HL-60 (cell line): ENCODE measurements at regions not wholly inside any gene's neighbourhood (a gene's known extent, or its start where the extent isn't known, plus 50 kb on each side); places are given as distances from the start of the nearest gene placed in this dataset.

Source experiments
- GABPA ChIP-seq: IDR thresholded peaks from 2 replicates; pipeline ENCODE4 v1.6.1; 2012; ENCODE audit warnings: low read depth
- POLR2AphosphoS5 ChIP-seq: IDR thresholded peaks from 2 replicates; pipeline ENCODE4 v1.6.1; 2012; ENCODE audit warnings: low read depth
- TF ChIP-seq, protein P1 (sequence below): IDR thresholded peaks from one replicate; pipeline ENCODE4 v1.5.1; 2011; ENCODE audit warnings: low read length, control low read depth, inconsistent platforms; ENCODE audit not compliant: insufficient read depth
- TF ChIP-seq, protein P2 (sequence below): IDR thresholded peaks from 2 replicates; pipeline ENCODE4 v1.6.1; 2012; ENCODE audit warnings: low read depth; ENCODE audit not compliant: insufficient replicate concordance

DNA sequence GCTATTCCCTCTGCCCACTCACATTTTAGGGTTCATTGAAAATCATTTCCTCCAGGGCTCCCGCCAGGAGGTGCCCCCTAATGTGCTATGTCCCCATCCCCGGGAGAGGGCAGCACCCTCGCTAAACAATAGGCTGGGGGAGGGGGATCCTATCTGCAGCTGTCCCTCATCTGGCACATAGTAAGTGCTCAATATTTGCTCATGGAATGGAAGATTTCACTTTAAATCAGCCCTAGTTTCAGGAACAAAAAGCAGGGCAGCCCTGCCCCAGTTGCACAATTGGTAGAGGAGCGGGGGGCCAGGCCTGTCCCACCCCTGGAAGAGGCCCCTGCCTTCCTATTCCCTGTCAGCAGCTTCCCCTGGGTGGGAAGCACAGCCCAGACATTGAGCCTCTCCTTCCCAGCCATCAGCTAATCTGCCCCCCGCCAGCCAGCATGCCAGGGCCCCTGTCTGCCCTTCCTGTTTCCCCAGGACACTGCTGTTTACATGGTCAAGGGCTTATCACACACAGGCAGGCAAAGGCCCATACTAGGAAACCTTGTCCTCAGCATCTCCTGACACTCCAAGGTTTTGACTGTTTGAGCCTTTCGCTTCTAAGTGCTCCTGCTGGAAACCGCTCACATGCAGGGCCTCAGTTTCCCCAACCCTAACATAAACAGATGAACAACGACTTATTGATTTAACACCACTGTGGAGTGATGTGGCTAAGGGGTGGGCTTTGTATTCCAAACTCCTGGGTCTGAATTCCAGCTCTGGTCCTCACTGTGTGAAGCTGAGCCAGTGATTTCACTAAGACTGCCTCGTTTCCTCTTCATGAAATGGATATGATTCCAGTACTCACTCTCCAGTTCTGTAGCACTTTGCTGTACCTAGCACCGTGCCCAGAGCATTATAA, 130.7 kb upstream of the ZMIZ1 start:
- no peak for TF ChIP-seq POLR2AphosphoS5
- TF ChIP-seq, protein P1, sequence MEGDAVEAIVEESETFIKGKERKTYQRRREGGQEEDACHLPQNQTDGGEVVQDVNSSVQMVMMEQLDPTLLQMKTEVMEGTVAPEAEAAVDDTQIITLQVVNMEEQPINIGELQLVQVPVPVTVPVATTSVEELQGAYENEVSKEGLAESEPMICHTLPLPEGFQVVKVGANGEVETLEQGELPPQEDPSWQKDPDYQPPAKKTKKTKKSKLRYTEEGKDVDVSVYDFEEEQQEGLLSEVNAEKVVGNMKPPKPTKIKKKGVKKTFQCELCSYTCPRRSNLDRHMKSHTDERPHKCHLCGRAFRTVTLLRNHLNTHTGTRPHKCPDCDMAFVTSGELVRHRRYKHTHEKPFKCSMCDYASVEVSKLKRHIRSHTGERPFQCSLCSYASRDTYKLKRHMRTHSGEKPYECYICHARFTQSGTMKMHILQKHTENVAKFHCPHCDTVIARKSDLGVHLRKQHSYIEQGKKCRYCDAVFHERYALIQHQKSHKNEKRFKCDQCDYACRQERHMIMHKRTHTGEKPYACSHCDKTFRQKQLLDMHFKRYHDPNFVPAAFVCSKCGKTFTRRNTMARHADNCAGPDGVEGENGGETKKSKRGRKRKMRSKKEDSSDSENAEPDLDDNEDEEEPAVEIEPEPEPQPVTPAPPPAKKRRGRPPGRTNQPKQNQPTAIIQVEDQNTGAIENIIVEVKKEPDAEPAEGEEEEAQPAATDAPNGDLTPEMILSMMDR, result no peak
- TF ChIP-seq, protein P2, sequence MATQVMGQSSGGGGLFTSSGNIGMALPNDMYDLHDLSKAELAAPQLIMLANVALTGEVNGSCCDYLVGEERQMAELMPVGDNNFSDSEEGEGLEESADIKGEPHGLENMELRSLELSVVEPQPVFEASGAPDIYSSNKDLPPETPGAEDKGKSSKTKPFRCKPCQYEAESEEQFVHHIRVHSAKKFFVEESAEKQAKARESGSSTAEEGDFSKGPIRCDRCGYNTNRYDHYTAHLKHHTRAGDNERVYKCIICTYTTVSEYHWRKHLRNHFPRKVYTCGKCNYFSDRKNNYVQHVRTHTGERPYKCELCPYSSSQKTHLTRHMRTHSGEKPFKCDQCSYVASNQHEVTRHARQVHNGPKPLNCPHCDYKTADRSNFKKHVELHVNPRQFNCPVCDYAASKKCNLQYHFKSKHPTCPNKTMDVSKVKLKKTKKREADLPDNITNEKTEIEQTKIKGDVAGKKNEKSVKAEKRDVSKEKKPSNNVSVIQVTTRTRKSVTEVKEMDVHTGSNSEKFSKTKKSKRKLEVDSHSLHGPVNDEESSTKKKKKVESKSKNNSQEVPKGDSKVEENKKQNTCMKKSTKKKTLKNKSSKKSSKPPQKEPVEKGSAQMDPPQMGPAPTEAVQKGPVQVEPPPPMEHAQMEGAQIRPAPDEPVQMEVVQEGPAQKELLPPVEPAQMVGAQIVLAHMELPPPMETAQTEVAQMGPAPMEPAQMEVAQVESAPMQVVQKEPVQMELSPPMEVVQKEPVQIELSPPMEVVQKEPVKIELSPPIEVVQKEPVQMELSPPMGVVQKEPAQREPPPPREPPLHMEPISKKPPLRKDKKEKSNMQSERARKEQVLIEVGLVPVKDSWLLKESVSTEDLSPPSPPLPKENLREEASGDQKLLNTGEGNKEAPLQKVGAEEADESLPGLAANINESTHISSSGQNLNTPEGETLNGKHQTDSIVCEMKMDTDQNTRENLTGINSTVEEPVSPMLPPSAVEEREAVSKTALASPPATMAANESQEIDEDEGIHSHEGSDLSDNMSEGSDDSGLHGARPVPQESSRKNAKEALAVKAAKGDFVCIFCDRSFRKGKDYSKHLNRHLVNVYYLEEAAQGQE, result no peak
- no peak for TF ChIP-seq GABPA
